Mesothelial cell of epicardium (in vitro differentiated cells): ENCODE measurements at regions not wholly inside any gene's neighbourhood (a gene's known extent, or its start where the extent isn't known, plus 50 kb on each side); places are given as distances from the start of the nearest gene placed in this dataset.
"Not testable (repeated sequence)": the region's sequence is repeated elsewhere in the genome, so short reads cannot be mapped to it uniquely, and the experiment has no call there.

Experiments
- DNase-seq, 2 experiments: peaks; one replicate each; pipeline ENCODE4 v3.0.0; 2021; ENCODE audit warnings: low spot score in 2 of 2; ENCODE audit not compliant: unreplicated experiment in 2 of 2
- H3K27ac Mint-ChIP-seq: 2 replicates; pipeline ENCODE4 v1.8.0; 2021; ENCODE audit warnings: mixed read lengths
- H3K27me3 Mint-ChIP-seq: 2 replicates; pipeline ENCODE4 v1.8.0; 2021; ENCODE audit warnings: low read depth, mixed read lengths
- H3K36me3 Mint-ChIP-seq: 2 replicates; pipeline ENCODE4 v1.8.0; 2021; ENCODE audit warnings: mixed read lengths
- H3K4me1 Mint-ChIP-seq: 2 replicates; pipeline ENCODE4 v1.8.0; 2021; ENCODE audit warnings: mixed read lengths
- H3K4me3 Mint-ChIP-seq: 2 replicates; pipeline ENCODE4 v1.8.0; 2021; ENCODE audit warnings: mild to moderate bottlenecking, moderate library complexity, mixed read lengths
- H3K9me3 Mint-ChIP-seq: 2 replicates; pipeline ENCODE4 v1.8.0; 2021; ENCODE audit warnings: mixed read lengths
- TF ChIP-seq, protein P1 (sequence below): fragments of 200-600 bp; sonication (generic); IDR thresholded peaks from one replicate; pipeline ENCODE4 v1.5.0; 2021; ENCODE audit warnings: antibody characterized with exemption; ENCODE audit not compliant: unreplicated experiment

DNA sequence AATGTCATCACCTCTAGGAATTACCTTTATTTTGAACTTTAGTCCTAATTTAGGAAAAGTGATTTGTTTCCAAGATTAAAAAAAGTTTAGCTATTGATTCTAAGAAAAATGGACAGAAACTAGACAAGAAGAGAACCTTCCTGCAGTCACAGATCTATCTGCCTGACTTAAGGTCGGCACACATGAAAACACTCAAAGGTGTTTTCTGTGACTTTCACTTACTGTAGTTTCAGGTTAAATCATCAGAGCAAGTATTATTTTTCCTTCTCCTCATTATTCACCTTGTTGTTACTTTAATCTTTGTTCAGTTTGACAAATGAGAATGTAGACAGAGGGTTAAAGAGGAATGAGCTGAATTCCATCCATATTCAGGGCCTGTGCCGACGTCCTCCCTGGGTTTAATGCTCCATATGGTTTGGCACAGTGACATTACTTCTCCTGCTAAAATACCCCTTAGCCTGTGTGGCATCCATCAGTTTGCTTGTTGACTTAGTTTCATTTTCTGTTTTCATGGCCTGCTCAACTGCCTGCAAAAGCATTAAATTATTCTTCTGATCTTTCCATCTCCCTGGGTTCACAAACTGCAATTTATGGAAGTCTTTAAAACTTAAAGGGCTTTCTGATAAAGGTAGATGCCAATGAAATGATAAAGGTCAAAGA lies 352.7 kb downstream of the NKX6-1 start:
- Mint-ChIP-seq H3K9me3 (peaks cover 7% of the 10 kb centered on the region), H3K27me3 (no peaks in the 10 kb centered on the region), H3K4me3 (no peak overlapping the region), H3K27ac (peak overlapping the region; percentile 86), H3K4me1 (peaks cover 26% of the 10 kb centered on the region), H3K36me3 (peaks cover 2% of the 10 kb centered on the region)
- TF ChIP-seq, protein P1, sequence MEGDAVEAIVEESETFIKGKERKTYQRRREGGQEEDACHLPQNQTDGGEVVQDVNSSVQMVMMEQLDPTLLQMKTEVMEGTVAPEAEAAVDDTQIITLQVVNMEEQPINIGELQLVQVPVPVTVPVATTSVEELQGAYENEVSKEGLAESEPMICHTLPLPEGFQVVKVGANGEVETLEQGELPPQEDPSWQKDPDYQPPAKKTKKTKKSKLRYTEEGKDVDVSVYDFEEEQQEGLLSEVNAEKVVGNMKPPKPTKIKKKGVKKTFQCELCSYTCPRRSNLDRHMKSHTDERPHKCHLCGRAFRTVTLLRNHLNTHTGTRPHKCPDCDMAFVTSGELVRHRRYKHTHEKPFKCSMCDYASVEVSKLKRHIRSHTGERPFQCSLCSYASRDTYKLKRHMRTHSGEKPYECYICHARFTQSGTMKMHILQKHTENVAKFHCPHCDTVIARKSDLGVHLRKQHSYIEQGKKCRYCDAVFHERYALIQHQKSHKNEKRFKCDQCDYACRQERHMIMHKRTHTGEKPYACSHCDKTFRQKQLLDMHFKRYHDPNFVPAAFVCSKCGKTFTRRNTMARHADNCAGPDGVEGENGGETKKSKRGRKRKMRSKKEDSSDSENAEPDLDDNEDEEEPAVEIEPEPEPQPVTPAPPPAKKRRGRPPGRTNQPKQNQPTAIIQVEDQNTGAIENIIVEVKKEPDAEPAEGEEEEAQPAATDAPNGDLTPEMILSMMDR = no peak
- no peak for DNase-seq

DNA sequence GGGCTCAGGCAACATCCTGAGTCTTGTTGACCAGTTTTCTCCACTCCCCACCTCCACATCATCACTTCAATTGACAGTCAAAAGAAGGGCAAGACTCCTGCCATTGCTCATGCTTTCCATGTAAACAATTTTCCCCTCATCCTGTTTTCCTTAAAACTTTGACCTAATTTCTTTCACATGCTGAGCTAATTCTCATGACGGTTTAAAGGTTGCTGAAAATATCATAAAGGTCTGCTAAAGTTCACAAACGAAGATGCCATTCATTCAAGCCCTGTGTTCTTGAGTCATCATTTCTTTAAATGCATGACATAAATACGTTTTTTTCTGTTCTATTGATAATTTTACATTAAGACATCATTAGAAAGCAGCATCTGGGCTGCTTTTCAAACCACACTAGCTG lies 353.9 kb downstream of the NKX6-1 start:
- no peaks in the 10 kb centered on the region for H3K27me3 Mint-ChIP-seq
- no peak overlapping the region for H3K4me3 Mint-ChIP-seq
- no peak for DNase-seq
- peaks cover 7% of the 10 kb centered on the region for H3K9me3 Mint-ChIP-seq
- no peak overlapping the region for H3K27ac Mint-ChIP-seq
- H3K36me3 Mint-ChIP-seq = peaks cover 2% of the 10 kb centered on the region
- peaks cover 26% of the 10 kb centered on the region for H3K4me1 Mint-ChIP-seq
- TF ChIP-seq, protein P1 = no peak

DNA sequence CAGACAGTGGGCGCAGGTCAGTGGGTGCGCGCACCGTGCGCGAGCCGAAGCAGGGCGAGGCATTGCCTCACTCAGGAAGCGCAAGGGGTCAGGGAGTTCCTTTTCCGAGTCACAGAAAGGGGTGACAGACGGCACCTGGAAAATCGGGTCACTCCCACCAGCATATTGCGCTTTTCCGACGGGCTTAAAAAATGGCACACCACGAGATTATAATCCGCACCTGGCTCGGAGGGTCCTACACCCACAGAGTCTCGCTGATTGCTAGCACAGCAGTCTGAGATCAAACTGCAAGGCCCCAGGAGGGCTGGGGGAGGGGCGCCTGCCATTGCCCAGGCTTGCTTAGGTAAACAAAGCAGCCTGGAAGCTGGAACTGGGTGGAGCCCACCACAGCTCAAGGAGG lies 372.2 kb downstream of the NKX6-1 start:
- Mint-ChIP-seq H3K4me3 (peak overlapping the region; percentile 75), H3K27ac (peak overlapping the region; percentile 21)
- not testable (repeated sequence) for H3K4me1 Mint-ChIP-seq

DNA sequence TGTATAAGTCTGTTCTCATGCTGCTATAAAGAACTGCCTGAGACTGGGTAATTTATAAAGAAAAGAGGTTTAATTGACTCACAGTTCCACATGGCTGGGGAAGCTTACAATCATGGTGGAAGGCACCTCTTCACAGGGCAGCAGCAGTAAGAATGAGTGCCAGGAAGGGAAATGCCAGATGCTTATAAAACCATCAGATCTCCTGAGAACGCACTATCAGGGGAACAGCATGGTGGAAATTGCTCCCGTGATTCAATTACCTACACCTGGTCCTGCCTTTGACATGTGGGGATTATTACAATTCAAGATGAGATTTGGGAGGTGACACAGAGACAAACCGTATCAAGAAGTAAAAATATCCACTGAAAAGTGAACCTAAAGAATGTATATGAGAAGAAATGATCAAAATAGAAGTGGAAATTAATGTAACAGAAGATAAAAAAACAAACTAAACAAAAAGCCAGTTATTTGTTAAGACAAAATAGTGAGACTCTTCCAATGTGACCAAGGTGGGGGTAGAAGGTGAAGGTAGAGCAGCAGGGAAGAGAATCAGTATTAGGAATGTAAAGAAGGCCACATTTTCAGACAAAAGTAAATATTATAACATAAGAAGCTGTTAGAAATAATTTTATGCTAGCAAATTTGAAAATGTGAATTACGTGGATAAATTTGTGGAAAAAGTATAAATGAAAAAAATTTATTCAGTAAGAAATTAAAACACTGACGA lies 372.9 kb downstream of the NKX6-1 start:
- H3K27ac Mint-ChIP-seq = peak overlapping the region; percentile 21
- DNase-seq = no peak

More for the DNA sequence above, 372.2 kb downstream of the NKX6-1 start:
- H3K36me3 Mint-ChIP-seq, H3K27me3 Mint-ChIP-seq, H3K9me3 Mint-ChIP-seq, DNase-seq: not testable (repeated sequence)

DNA sequence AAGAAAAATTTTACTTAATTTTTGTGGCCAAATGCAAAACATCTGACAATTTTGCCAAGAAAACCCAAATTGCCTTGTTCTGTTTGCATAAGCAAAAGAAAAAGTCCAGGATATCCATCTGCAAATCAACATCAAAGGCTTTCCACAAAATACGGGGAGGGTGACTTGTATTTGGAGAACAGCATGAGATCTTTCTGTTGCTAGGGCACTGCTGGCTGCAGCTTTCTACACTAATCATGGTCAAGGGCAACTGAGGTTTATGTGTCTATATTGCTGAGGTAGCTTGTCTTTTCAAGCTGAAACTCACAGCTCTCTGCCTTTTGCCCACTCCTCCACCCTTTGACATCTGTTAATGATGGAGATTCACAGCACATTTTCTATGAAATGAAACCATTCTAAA lies 389.1 kb downstream of the NKX6-1 start:
- TF ChIP-seq, protein P1 = no peak
- no peak overlapping the region for H3K4me3 Mint-ChIP-seq
- no peak for DNase-seq
- peaks cover 3% of the 10 kb centered on the region for H3K27me3 Mint-ChIP-seq
- H3K36me3 Mint-ChIP-seq = peaks cover 5% of the 10 kb centered on the region
- peaks cover 9% of the 10 kb centered on the region for H3K9me3 Mint-ChIP-seq
- H3K4me1 Mint-ChIP-seq = no peaks in the 10 kb centered on the region
- no peak overlapping the region for H3K27ac Mint-ChIP-seq

More for the DNA sequence above, 372.9 kb downstream of the NKX6-1 start:
- H3K27me3 Mint-ChIP-seq = no peaks in the 10 kb centered on the region
- peaks cover 1% of the 10 kb centered on the region for H3K4me1 Mint-ChIP-seq
- TF ChIP-seq, protein P1 = no peak
- peak overlapping the region; percentile 75 for H3K4me3 Mint-ChIP-seq
- peaks cover 5% of the 10 kb centered on the region for H3K9me3 Mint-ChIP-seq
- H3K36me3 Mint-ChIP-seq = peaks cover 1% of the 10 kb centered on the region

DNA sequence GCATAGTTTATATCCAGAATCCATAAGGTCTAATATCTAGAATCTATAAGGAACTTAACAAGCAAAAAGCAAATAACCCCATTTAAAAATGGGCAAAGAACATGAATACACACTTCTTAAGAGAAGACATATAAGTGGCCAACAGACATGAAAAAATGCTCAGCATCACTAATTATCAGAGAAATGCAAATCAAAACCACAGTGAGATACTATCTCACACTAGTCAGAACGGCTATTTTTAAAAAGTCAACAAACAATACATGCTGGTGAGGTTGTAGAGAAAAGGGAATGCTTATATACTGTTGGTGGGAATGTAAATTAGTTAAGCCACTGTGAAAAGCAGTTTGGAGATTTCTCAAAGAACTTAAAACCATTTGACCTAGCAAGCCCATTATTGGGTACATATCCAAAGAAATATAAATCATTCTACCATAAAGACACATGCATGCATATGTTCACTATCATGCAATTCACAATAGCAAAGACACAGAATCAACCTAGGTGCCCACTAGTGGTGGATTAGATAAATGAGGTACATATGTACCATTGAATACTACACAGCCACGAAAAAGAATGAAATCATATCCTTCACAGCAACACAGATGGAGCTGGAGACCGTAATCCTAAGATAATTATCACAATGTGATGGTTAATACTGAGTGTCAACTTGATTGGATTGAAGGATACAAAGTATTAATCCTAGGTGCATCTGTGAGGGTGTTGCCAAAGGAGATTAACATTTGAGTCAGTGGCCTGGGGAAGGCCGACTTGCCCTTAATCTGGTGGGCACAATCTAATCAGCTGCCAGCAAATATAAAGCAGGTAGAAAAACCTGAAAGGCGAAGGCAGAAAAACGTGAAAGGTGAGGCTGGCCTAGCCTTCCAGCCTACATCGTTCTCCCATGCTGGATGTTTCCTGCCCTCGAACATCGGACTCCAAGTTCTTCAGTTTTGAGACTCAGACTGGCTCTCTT lies 397.2 kb downstream of the NKX6-1 start:
- peaks cover 11% of the 10 kb centered on the region for H3K4me1 Mint-ChIP-seq
- not testable (repeated sequence) for H3K27ac Mint-ChIP-seq

More for the DNA sequence above, 397.2 kb downstream of the NKX6-1 start:
- not testable (repeated sequence) for H3K4me3 Mint-ChIP-seq, H3K36me3 Mint-ChIP-seq, DNase-seq, H3K27me3 Mint-ChIP-seq
- H3K9me3 Mint-ChIP-seq = peaks cover 10% of the 10 kb centered on the region
